HG03457 (cell line): ENCODE measurements at regions not wholly inside any gene's neighbourhood (a gene's known extent, or its start where the extent isn't known, plus 50 kb on each side); places are given as distances from the start of the nearest gene placed in this dataset.

Experiments
- ATAC-seq: cut with Tn5 transposase; IDR thresholded peaks from one replicate; pipeline ENCODE4 v1.9.1; 2021; ENCODE audit warnings: moderate number of reproducible peaks; ENCODE audit not compliant: unreplicated experiment

GRCh38 chr16:64475627-64476351, 646.1 kb downstream of the CDH11 start:
- no peak for ATAC-seq

GRCh38 chr16:64470916-64471315, 650.9 kb downstream of the CDH11 start:
- ATAC-seq, result no peak

- ATAC-seq, result no peak
Measured at GRCh38 chr16:64469906-64470702, 651.8 kb downstream of the CDH11 start.

GRCh38 chr16:64469351-64469750, 652.5 kb downstream of the CDH11 start:
- ATAC-seq, result no peak

- no peak for ATAC-seq
Measured at GRCh38 chr16:64468515-64469090, 653.3 kb downstream of the CDH11 start.

GRCh38 chr16:64459821-64460220, 662.0 kb downstream of the CDH11 start:
- no peak for ATAC-seq

DNA sequence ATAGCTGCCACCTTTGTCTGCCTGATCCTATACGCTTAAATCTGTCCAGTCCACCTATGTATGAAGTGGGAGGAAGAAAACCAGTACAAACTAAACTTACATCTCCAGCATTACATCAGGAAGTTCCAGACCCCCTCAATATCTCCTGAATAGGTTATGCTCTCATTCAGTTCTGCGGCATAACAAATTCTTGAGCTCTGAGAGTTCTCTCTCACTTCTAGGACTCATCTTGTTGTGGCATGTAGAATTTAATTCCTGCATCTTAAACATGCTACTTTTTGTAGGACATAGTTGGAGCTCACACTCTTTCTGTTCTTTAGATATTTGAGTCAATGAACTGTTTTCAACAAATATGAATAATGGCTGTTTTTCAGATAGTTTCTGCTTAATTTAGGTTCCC, 662.5 kb downstream of the CDH11 start:
- no peak for ATAC-seq

DNA sequence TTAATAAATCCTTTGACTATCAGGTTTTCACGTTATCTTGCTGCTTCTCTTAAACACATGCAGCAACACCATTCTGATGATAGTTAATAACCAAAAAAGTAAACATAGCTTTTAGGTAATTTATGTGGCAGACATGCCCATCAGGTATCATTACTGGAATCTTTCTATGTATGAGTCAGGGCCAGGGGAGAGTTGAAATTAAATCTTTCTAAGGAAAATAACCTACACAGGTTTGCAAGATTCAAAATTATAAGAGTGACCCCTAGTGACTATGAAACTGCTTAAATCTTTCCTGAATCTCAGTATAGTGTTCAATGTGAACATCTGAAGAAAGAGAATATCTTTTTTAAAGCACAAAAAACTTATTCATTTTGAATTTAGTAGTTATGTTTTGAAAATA, 666.6 kb downstream of the CDH11 start:
- ATAC-seq, result no peak

- no peak for ATAC-seq
Measured at GRCh38 chr16:64453646-64454045, 668.2 kb downstream of the CDH11 start.

GRCh38 chr16:64452446-64452845, 669.4 kb downstream of the CDH11 start:
- no peak for ATAC-seq

DNA sequence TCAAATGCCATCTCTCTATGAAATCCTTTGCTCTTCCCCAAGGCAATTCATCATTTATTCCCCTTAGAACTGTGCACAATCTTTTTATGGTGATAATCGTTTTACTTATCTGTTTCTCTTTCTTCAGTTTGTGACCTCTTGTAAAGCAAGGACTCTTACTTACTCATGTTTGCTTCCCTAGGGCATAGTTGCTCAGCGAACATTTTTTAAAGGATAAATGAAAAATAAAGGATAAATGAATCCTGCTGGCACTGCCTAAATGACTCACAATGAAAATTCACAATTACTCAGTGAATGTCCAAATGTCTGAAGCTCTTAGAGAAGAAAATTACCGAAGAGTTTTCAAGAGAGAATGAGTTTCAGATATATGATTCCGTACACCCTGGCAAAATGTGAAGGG, 671.7 kb downstream of the CDH11 start:
- ATAC-seq, result no peak

GRCh38 chr16:64449506-64449905, 672.4 kb downstream of the CDH11 start:
- ATAC-seq, result no peak

GRCh38 chr16:64445649-64446048, 676.2 kb downstream of the CDH11 start:
- ATAC-seq, result no peak

GRCh38 chr16:64445245-64445644, 676.6 kb downstream of the CDH11 start:
- no peak for ATAC-seq

GRCh38 chr16:64440421-64440831, 681.4 kb downstream of the CDH11 start:
- no peak for ATAC-seq

DNA sequence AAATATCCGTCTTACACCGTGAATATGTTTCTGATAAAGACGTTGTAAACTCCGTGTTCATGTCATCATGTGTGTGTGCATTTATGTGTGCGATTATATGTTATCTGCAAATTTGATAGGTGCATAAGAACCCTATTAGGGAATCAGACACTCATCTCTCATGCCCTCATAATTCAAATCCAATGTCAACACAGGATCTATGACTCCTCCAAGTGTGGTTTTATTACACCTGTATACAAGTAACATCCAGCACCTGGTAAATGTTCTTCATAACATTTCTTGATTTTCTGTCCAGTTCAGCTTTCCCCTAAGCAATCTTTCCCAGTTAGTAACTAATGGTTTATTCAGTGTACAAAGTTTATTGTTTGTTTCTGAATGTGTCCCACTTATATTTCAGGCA, 681.9 kb downstream of the CDH11 start:
- no peak for ATAC-seq

DNA sequence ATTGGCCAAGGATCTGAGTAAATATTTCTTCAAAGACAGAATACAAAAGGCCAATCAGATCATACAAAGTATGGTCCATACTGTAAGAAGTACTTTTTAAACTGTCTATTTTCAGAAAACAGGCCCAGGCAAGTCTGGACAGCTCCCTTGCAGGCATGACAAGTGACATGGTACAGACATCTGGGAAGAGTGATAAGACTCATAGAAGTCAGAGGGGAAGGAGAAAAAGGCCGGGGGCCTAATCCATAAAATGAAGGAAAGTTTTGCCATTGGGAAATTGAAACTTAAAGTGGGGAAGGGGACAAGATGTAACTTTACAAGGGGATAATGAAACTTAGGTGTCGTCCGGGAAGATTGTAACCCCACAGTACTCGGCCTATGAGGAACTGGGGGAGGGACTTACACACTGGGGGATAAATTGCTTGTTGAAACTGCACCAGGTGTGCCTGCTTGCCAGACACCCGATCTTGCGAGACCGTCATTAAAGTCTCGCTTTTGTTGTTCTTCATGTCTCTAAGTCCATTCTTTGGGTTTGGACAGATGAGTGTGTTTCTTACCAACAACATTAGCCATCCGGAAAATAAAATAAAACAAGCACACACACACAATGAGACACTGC, 684.0 kb downstream of the CDH11 start:
- no peak for ATAC-seq

DNA sequence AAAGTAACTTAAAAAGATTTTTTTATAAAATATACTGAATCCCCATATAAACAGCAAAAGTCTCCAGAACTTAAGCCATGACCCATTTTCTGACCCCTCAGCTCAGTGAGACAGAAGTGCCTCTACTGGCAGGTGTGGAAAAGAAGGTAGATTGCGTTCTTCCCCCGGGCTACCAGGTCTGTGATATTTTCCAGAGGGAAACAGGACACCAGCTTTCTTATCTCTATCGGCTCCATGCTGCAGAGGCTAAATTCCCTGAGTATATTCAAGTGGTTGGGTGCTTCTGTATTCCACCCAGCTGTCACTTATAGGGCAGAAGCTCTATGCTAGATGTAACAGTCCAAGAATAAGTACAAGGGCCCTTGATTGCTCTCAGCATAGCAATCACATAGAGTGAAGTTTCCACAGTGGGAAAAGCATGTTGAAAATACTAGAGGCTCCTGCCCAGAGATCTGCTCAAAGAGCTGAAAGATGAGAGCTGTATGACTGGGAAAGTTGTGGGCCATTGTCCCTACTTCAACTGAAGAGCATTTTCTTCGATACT, 687.3 kb downstream of the CDH11 start:
- ATAC-seq, result no peak

- no peak for ATAC-seq
Measured at GRCh38 chr16:64428463-64429113, 693.3 kb downstream of the CDH11 start.

DNA sequence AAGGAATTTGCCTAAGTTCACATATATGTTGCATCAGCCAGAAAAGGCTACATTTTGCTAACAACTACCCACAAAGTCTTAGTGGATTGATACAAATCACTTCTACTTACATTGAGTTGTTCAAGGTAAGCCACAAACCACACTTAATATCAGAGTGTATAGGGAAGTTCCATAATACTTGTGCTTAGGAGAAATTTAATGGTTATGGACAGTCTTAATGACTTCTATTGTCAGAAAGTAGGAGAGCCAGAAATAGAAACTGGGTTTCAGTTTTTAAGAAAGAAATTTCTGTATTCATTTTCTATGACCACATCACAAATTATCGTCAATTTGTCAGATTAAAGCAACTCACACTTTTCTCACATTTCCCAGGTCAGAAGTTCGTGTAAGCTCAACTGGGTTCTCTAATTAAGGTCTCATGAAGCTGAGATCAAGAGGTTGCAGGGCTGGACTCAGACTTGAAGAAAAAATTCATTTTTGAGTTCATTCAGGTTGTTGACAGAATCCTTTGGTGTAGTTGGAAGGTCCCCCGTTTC, 695.7 kb downstream of the CDH11 start:
- no peak for ATAC-seq

DNA sequence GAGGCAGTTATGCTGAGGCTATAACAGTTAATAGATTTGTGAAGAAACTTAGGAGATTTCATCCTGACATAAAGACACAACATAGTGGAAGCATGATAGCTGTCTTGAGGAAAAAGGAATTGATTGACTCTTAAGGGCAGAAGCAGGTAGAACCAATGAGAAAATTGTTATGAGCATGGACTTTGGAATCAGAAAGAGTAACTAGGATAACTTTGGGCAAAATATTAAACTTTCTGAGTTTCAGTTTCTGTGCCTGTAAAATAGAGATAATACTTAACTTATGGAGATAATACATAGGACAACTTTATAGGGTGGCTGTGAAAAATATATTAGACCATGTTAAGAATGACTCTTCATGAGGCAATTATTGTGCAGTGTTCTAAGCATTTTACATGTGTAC, 696.5 kb downstream of the CDH11 start:
- no peak for ATAC-seq
